Activated CD4-positive, alpha-beta T cell treated with anti-CD3 and anti-CD28 coated beads for 1 hour (primary cell): ENCODE measurements at regions not wholly inside any gene's neighbourhood (a gene's known extent, or its start where the extent isn't known, plus 50 kb on each side); places are given as distances from the start of the nearest gene placed in this dataset.

Experiments used
- DNase-seq: peaks from one replicate; pipeline ENCODE4 v3.0.0-alpha.2; 2020

DNA sequence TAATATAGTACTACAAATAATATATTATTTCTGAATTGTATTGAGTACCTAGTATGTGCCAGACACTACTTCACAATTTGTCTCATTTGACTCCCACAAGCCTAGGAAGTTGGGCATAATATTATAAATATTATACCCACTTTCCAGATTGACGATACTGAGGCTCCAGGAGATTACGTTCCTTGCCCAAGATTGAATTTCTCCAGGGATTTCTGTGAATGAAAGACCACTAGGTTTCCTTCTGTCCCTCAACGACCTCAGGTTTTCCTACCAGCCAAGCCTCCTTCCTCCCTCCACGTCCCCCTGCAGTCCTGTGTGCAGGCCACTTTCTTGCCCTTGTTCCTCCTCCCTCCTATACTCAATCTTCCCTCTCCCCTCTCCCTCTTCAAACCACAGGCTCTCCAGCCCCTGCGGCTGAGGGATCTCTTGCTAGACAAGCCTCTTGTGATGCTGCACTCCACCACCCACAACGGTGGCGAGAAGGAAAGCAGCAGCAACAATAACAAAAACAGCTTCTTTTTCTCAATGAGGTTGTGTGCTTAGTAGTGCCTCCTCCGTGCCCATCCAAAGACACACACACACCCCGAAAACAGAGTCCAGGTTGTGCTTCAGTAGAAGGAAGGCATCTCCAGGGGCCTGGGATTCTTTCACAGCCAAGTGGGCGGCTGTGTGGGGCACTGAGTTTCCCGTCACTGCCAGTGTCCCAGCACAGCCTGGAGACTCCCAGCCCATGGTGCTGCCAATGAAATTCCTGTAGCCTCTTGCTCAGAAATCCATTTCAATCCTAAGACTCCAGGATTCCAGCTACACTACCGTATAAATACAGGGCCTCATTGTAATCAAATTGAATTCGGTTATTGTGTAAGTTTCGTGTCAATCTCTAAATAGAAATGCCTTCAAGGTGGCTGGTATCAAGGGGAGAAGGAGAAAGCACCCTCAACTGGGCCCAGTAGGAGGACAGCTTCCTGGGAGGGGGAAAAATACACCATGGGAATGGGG is 94.4 kb downstream of the NCR2 start:
- DNase-seq, result no peak

- DNase-seq, result no peak
Observed at GRCh38 chr6:41430875-41431274, 95.5 kb downstream of the NCR2 start.

DNA sequence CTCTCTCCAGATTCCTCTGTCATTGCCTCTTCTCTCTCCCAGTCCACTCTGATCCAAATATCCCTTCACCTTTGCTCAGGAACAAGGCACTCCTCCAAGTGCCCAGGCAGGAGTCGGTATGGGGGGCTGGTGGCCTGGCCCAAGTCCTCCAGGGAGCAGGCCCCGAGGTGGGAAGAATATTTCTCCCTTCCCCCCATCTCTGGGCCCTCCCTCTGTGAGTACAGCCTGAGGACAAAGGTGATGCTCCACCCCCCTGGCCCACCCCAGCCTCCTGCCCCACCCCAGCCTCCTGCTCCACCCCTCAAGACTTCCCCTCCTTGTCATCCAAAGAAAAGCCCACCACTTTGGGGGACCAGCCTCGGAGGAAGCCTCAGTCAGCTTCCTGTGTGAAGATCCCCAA is 96.9 kb downstream of the NCR2 start:
- DNase-seq, result no peak

DNA sequence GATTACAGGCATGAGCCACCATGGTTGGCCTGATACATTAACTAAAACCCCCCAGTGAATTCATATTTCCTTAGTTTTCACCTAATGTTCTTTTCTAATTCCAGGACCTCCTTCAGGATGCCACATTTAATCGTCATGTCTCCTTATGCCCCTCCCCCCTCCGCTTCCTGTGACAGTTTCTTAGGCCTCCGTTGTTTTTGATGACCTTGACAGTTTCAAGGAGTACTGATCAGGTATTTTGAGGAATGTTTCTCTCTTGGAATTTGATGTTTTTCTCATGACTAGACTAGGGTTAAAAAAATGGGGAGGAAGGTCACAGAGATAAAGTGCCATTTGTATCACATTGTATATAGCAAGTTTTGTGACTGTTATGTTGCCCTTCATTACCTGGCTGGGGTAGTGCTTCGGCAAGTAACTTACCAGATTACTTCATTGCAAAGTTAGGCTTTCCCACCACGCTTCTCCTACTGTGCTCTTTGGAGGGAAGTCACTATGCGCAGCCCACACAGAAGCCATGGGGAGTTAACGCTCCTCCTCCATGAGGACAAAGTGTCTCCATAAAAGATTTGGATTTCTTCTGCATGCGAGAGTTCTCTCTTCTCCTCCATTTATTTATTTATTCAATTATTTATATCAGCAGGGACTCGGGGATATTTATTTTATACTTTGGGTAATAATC is 99.5 kb downstream of the NCR2 start:
- DNase-seq, result no peak

DNA sequence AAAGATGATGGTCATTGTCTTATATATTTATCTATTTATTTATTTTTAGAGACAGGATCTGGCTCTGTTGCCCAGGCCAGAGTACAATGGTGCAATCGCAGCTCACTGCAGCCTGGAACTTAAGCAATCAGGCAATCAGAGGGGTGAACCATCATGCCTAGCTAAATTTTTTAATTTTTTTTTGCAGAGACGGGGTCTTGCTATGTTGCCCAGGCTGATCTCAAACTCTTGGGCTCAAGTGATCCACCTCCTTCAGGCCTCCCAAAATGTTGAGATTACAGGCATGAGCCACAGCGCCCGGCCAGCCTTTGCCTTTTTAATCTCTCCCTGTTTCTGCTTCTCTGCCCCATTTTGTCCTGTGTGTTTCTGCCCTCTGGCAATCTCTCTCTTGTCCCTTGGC is 102.2 kb downstream of the NCR2 start:
- no peak for DNase-seq

DNA sequence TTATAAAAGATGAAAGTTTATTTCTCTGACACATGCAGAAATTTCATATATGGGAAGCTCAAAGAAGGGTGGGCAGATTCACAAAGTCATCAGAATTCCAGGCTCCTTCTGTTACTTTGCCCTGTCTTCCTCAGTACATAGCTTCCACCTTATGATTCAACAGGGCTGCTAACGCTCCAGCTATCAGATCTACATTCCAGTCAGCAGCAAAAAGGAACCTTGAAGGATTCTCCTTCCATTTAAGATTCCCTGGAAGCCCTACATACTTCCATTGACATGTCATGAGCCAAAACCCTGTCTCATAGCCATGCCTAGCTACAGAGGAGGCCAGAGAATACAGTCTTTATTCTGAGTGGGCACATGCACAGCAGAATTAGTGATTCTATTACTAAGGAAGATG is 103.3 kb downstream of the NCR2 start:
- no peak for DNase-seq

GRCh38 chr6:41439524-41440418 is 104.4 kb downstream of the NCR2 start:
- DNase-seq, result no peak

- no peak for DNase-seq
Observed at GRCh38 chr6:41440958-41441357, 105.2 kb upstream of the FOXP4 start.

GRCh38 chr6:41441598-41442351 is 104.4 kb upstream of the FOXP4 start:
- no peak for DNase-seq

GRCh38 chr6:41442352-41442672 is 103.9 kb upstream of the FOXP4 start:
- DNase-seq, result no peak

DNA sequence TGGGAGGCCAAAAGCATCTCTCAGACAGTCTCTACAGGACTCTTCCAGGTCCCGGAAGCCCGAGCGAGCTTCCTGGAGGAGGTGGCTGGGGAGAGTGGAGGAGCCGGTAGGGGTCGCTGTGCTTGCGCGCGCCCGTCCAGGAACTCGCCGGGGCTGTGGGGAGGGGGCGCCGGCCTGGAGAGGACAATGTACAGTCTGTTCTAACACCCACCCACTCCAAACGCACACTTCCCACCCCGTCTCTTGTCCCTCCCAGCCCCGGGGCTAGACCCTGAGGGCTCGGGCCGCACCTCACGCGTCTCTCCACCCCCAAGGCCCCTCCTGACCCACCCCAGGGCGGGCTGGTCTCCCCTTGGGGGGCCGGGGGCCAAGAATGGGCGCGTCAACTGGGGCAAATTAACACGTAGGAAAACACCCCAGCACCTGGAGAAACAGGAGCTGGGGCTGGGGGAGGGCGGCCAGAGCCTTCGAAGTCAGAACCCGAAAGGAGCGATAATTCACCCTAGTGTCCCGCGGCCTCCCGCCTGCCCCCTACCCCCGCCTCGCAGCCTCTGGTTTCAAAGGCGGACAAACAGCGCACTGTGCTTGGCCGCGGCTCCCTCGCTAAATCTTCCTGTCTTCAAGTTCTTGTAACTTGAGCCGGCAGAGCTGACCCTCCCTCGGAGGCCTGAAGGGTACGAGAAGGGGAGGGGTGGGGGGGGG is 103.2 kb upstream of the FOXP4 start:
- DNase-seq, result no peak

DNA sequence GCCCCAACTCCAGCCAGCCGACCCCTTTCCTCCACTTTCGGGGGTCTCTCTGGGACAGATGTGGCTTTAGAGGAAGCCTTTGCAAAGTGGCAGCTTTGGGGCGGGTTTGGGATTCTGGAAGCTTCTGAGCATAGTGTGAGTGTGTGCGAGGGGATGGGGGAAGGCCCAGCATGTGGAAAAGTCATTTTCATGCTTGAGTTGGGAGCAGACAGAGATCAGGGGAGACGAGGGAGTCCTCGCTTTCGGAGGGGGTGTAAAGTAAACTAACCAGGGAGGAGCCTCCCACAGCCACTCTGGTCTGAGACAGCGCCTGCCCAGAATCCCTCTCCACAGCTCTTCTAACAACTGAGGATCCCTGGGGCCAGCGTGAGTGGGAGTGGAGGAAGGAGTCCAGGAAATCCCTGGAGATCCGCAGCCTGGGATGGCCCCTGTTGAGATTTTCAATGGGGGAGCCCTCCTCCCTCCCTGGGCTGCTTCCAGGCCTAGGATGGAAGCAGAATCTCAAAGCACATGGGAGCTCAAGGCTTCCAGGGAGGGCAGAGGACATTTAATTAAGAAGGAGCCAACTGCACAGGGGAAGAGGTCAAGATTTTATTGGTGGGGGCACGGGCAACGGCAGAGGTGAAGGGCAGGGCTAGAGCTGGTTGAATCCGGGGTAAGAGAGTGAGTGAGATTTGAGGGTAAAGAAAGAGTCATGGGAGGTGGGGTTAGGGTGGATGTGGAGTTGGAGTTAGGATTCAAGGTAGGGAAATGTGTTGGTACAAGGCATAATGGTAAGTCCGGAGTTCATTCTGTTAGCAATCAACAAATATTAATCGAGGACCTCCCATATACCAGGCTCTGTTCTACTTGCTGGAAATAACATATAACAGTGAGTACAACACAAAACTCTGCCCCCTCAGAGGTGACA is 102.3 kb upstream of the FOXP4 start:
- DNase-seq, result no peak

- no peak for DNase-seq
Observed at GRCh38 chr6:41445261-41445660, 100.9 kb upstream of the FOXP4 start.

- no peak for DNase-seq
Observed at GRCh38 chr6:41446132-41446531, 100.0 kb upstream of the FOXP4 start.

DNA sequence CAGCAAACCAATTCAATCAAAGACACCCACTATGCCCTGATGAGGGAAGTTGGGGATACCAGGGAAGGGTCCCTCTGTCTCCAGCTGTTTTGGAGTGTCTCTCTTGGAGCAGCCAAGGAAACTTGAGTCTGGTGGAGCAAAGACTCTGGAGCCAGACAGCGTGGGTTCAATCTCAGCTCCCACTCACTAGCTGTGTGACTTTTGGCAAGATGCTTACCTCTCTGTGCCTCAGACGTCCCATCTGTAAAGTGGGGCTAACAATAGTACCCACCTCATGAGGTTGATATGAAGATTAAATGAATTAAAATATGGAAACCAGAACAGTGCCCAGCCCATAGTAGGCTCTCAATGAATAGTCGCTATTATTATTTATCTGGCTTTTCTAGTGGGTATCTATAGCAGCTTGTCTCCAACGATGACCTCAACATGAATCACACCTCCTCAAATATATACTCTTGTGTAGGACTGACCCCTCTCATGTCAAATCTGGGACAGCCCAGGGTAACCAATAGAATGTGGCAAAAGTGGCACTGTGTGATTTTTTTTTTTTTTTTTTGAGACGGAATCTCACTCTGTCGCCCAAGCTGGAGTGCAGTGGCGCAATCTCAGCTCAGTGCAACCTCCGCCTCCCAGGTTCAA is 99.2 kb upstream of the FOXP4 start:
- DNase-seq, result no peak

DNA sequence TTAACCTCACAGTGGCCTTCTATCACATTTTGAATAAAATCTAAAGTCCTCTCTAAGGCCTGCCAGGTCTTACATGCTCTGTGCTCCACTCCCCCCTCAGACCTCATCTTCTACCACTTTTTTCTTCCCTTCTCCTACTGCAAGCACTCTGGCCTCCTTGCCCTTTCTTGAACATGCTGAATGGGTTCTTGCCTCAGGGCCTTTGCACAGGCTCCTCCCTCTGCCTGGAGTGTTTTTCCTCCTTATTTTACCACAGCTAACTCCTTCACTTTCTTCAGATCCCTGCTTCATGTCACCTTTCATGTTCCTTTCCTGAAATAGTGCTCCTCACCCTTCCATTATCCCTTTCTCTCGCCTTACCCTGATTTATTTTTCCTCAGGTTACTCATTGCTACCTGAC is 97.9 kb upstream of the FOXP4 start:
- DNase-seq, result no peak

DNA sequence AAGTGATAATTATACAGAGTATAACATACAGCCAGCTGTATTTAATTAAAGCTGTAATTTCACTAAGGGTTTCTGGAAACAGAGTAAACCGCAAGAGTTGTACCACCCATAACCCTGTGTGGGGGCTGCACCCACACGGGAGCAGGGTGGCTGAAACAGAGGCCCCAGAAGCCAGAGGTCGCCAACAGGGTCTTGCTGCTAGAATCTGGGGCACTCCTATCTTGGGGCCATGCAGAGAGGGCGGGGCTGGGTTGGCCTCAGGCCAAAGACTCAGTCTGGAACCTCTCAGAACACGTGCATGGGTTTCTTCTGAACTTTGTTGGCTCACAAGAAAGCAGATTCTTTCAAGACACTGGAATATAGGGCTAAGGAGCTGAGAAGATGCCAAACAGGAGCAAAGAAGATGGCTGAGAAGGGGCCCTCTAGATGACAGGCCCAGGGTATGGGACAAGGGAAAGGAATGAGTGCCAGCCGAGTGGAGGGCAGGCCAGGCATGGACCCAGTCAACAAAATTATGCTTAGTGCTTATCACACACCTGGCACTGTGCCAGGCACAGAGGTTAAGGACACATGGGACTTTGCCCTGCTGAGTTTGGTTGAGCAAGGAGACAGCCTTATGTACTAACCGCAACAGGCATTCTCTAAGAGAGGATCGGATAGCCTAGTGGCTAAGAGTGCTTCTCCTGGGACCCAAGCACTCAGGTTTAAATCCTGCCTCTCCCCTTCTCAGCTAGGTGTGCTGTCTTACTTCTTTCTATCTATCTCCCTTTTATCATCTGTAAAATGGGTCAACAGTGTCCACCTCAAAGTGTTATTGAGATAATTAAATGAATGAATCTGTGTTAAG is 96.6 kb upstream of the FOXP4 start:
- DNase-seq, result no peak

DNA sequence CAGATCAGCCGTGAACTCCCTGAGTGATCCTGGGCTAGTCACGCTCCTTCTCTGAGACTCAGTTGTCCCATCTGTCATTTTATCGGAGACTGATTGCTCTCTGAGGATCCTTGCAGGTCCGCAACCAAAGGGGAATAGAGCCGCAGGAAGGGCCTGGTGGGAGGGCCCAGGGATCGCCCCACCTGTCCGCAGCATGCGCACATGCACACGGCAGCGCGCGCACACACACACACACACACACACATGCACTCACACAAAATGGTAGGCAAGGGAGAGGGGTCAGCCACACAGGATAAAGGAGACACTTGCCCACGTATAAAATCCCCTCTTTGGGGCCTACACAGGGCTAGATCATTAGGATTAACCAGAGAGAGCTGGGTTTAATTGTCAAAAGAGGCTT is 95.6 kb upstream of the FOXP4 start:
- no peak for DNase-seq

DNA sequence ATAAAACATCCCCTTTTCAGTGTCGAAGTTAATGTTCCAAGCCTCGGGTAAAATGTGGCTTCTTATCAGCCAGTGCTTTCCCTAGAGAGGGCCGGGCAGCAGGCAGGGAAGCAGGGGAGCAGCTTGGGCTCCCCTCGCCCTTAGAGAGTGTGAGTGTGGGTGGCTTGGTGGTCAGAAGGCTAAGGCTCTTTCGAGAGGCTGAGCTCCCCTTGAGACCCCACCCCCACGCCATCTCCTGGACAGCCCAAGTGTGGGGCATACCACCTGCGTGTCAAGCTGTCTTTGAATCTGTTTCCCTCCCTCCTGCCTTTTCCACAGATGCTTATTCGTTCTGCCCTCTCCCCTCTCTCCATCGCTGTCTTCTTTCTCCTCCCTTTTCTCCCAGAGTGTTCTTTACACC is 95.1 kb upstream of the FOXP4 start:
- DNase-seq, result no peak
